ENCODE measurements at regions not wholly inside any gene's neighbourhood (a gene's known extent, or its start where the extent isn't known, plus 50 kb on each side); places are given as distances from the start of the nearest gene placed in this dataset.
"Not testable (repeated sequence)": the region's sequence is repeated elsewhere in the genome, so short reads cannot be mapped to it uniquely, and the experiment has no call there.

- intact Hi-C loops (cut with micrococcal nuclease), result not testable (repeated sequence)
Measured at GRCh38 chr3:195635262-195635873, 51.6 kb upstream of the APOD start.

- intact Hi-C loops (cut with micrococcal nuclease), result not testable (repeated sequence)
Measured at GRCh38 chr3:195634426-195635261, 50.9 kb upstream of the APOD start.

Data from T-helper 2 cell treated with Interferon-gamma antibody and Interleukin-4, amounts not matched to agents 100 ng/mL and 5 ng/mL, for 36 hours (primary cell).